Gastroesophageal sphincter (tissue), 4 donors: ENCODE measurements at regions not wholly inside any gene's neighbourhood (a gene's known extent, or its start where the extent isn't known, plus 50 kb on each side); places are given as distances from the start of the nearest gene placed in this dataset.

Source experiments
- ATAC-seq: fragments of 150-250 bp; one replicate; pipeline ENCODE4 v1.9.1; 2016; ENCODE audit warnings: mild to moderate bottlenecking, moderate library complexity
- H3K27ac ChIP-seq, 4 donors: fragments of 200-600 bp; sonication (generic) in 3 of 4; 1 replicate in 3 of 4; 2 replicates in 1 of 4; pipeline ENCODE4 v1.5.1; 2016 to 2019
- H3K27me3 ChIP-seq: fragments of 200-600 bp; sonication (generic); one replicate; pipeline ENCODE4 v1.5.1; 2019
- H3K36me3 ChIP-seq, 2 donors: fragments of 200-600 bp; sonication (generic); one replicate each; pipeline ENCODE4 v1.5.1; 2019; ENCODE audit warnings: control low read depth in 1 of 2
- H3K4me1 ChIP-seq, 3 donors: fragments of 200-600 bp; sonication (generic); 1 replicate in 2 of 3; 2 replicates in 1 of 3; pipeline ENCODE4 v1.5.1; 2016 to 2019; ENCODE audit warnings: control low read depth in 2 of 3
- H3K4me3 ChIP-seq, 2 donors: fragments of 200-600 bp; sonication (generic); one replicate each; pipeline ENCODE4 v1.5.1; 2019; ENCODE audit warnings: mild to moderate bottlenecking in 1 of 2, moderate library complexity in 1 of 2
- H3K9me3 ChIP-seq, 3 donors: fragments of 200-600 bp; sonication (generic); one replicate each; pipeline ENCODE4 v1.5.1; 2017 to 2019; ENCODE audit warnings: control low read depth in 2 of 3
- EP300 ChIP-seq: sonication (generic); formaldehyde crosslinking; IDR thresholded peaks from one replicate; pipeline ENCODE4 v1.6.1; 2017; ENCODE audit warnings: antibody characterized with exemption, mild to moderate bottlenecking
- POLR2A ChIP-seq, 2 donors: fragments of 450-650 bp; IDR thresholded peaks; one replicate each; pipeline ENCODE4 v1.6.1; 2017; ENCODE audit warnings: antibody characterized with exemption in 2 of 2, mild to moderate bottlenecking in 2 of 2, moderate library complexity in 1 of 2
- POLR2AphosphoS5 ChIP-seq: sonication (generic); formaldehyde crosslinking; IDR thresholded peaks from one replicate; pipeline ENCODE4 v1.6.1; 2017; ENCODE audit warnings: antibody characterized with exemption
- WGBS, 2 donors: methylation state at CpG; one replicate each; pipeline ENCODE4 v1.1.5; 2018; ENCODE audit warnings: low coverage in 1 of 2; 5-methylcytosine and 5-hydroxymethylcytosine counted together
- TF ChIP-seq, protein P1 (sequence below), 4 experiments: fragments of 200-600 bp in 2 of 4; fragments of 450-650 bp in 2 of 4; sonication (generic) in 1 of 4; IDR thresholded peaks; one replicate each; pipeline ENCODE4 v1.5.1; 2017 to 2019; ENCODE audit warnings: antibody characterized with exemption in 4 of 4, mild to moderate bottlenecking in 2 of 4, moderate library complexity in 2 of 4

DNA sequence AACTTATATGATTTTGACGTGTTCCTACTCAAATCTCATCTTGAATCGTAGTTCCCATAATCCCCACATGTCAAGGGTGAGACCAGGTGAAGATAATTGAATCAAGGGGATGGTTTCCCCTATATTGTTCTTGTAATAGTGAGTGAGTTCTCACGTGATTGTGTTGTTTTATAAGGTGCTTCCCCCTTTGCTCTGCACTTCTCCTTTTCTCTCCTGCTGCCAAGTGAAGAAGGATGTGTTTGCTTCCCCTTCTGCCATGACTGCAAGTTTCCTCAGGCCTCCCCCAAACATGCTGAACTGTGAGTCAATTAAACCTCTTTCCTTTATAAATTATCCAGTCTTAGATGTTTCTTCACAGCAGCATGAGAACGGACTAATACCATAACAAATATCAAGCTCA, 83.2 kb downstream of the MANEA start:
- ATAC-seq: no peak
- TF ChIP-seq POLR2A (IDR thresholded peaks at IDR 0.05): no peak
- TF ChIP-seq, protein P1, sequence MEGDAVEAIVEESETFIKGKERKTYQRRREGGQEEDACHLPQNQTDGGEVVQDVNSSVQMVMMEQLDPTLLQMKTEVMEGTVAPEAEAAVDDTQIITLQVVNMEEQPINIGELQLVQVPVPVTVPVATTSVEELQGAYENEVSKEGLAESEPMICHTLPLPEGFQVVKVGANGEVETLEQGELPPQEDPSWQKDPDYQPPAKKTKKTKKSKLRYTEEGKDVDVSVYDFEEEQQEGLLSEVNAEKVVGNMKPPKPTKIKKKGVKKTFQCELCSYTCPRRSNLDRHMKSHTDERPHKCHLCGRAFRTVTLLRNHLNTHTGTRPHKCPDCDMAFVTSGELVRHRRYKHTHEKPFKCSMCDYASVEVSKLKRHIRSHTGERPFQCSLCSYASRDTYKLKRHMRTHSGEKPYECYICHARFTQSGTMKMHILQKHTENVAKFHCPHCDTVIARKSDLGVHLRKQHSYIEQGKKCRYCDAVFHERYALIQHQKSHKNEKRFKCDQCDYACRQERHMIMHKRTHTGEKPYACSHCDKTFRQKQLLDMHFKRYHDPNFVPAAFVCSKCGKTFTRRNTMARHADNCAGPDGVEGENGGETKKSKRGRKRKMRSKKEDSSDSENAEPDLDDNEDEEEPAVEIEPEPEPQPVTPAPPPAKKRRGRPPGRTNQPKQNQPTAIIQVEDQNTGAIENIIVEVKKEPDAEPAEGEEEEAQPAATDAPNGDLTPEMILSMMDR (IDR thresholded peaks at IDR 0.05): no peak
- TF ChIP-seq EP300: no peak
- no peak for TF ChIP-seq POLR2AphosphoS5
- H3K4me1 ChIP-seq: no peaks in the 10 kb centered on the region
- H3K27ac ChIP-seq: no peak overlapping the region
- no peaks in the 10 kb centered on the region for H3K27me3 ChIP-seq
- H3K9me3 ChIP-seq: no peaks in the 10 kb centered on the region
- no peaks in the 10 kb centered on the region for H3K36me3 ChIP-seq
- 55 to 57% methylated on average over 4 of the region's 4 CpGs for WGBS, 2 donors
- no peak overlapping the region for H3K4me3 ChIP-seq

DNA sequence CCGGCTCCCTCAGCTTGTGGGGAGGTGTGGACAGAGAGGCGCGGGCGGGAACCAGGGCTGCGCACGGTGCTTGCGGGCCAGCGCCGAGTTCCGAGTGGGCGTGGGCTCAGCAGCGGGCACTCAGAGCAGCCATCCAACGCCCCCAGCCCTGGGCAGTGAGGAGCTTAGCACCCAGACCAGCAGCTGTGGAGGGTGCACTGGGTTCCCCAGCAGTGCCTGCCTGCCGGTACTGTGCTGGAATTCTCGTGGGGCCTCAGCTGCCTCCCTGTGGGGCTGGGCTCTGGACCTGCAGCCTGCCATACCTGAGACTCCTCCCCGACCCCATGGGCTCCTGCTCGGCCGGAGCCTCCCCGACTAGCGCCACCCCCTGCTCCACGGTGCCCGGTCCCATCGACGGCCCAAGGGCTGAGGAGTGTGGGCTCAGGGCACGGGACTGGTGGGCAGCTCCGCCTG, 92.7 kb downstream of the MANEA start:
- no peak overlapping the region for H3K4me3 ChIP-seq
- no peak for ATAC-seq
- no peaks in the 10 kb centered on the region for H3K36me3 ChIP-seq
- H3K9me3 ChIP-seq: peaks cover 0 to 12% (median 0%) of the 10 kb centered on the region in 3 donors
- H3K4me1 ChIP-seq: no peaks in the 10 kb centered on the region
- H3K27me3 ChIP-seq: no peaks in the 10 kb centered on the region
- 80 to 100% methylated on average over 1 to 2 of the region's 26 CpGs for WGBS, 2 donors
- TF ChIP-seq POLR2A (IDR thresholded peaks at IDR 0.05): no peak
- no peak for TF ChIP-seq POLR2AphosphoS5
- TF ChIP-seq EP300: no peak
- TF ChIP-seq, protein P1 (IDR thresholded peaks at IDR 0.05): no peak
- H3K27ac ChIP-seq: no peak overlapping the region

DNA sequence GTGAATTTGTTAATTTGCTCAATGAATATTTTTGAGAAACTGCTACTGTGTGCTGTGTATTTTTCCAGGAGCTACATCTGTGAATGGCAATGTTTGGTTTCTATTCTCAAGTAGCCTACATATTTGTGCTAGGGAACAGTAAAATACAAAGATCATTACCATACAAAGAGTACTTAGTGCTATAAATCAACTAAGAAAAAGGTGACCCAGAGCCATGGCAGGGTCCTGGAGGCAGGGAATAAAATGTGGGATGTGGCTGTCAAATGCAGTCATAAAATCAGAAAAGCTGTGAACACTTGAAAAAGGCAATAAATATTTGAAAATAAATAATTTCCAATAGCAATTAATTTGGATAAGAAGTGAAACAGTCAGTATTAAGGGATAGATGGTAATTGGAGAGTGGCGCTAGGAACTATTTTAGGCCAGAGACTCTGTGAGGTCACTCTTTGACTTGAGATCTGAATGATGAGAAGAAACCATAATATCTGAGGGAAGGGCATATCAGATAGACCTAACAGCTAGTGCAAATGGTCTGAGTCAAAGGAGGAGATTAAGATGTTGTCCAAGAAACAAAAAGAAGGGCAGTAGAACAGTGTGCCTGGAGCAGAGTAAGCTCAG, 98.8 kb downstream of the MANEA start:
- Histone ChIP-seq H3K4me1 (no peaks in the 10 kb centered on the region), H3K4me3 (no peak overlapping the region), H3K36me3 (no peaks in the 10 kb centered on the region), H3K9me3 (no peaks in the 10 kb centered on the region), H3K27me3 (no peaks in the 10 kb centered on the region), H3K27ac (no peak overlapping the region)
- no peak for ATAC-seq
- TF ChIP-seq, protein P1 (IDR thresholded peaks at IDR 0.05): no peak
- no peak for TF ChIP-seq POLR2A (IDR thresholded peaks at IDR 0.05)
- TF ChIP-seq EP300: no peak
- TF ChIP-seq POLR2AphosphoS5: no peak
- 76 to 100% methylated on average over 1 of the region's 1 CpG for WGBS, 2 donors

DNA sequence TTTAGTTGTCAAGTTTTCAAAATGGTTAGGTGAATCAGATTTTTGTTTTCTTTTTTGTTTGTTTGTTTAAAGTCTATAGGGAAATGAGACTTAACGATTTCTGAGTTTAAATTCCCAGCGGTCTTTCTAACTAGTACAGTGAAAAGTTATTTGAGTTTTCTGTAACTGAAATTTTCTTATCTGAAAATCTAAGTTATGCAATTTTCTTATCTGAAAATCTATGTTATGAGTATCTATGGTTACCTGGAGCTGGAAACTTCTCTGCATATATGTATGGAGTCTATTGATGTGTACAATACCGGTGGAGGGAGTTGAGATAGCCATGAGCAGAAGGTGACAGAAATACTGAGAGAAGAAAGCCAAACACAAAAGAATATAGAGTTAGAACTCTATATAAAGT, 102.6 kb downstream of the MANEA start:
- H3K4me3 ChIP-seq: no peak overlapping the region
- 86% methylated on average over 3 of the region's 3 CpGs for WGBS, 2 donors
- TF ChIP-seq, protein P1 (IDR thresholded peaks at IDR 0.05): no peak
- TF ChIP-seq POLR2A (IDR thresholded peaks at IDR 0.05): no peak
- no peak overlapping the region for H3K27ac ChIP-seq
- no peaks in the 10 kb centered on the region for H3K36me3 ChIP-seq
- no peaks in the 10 kb centered on the region for H3K9me3 ChIP-seq
- H3K27me3 ChIP-seq: no peaks in the 10 kb centered on the region
- H3K4me1 ChIP-seq: no peaks in the 10 kb centered on the region
- ATAC-seq: no peak

DNA sequence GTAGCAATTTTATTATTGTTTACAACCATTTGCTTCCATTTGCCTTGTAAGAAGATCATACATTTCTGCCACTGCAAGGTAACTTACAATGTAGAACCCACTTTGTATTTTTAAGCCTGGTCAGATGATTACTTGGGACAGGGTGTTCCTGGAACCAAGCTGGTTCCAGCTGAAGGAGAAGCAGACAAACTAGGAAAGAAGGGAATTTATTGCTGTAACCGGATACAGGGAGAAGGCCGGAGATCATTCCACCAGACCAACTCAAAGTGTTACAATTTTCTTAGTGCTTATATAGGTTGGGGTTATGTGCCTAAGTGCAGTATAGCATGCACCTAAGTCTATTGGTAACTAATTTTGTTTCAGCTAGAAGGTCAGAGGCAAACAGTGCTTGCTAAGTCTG, 104.4 kb downstream of the MANEA start:
- Histone ChIP-seq H3K36me3 (no peaks in the 10 kb centered on the region), H3K27ac (no peak overlapping the region), H3K4me1 (no peaks in the 10 kb centered on the region), H3K9me3 (no peaks in the 10 kb centered on the region), H3K4me3 (no peak overlapping the region), H3K27me3 (no peaks in the 10 kb centered on the region)
- no peak for TF ChIP-seq POLR2A (IDR thresholded peaks at IDR 0.05)
- TF ChIP-seq, protein P1 (IDR thresholded peaks at IDR 0.05): no peak
- TF ChIP-seq EP300: no peak
- no peak for TF ChIP-seq POLR2AphosphoS5
- WGBS, 2 donors: 74 to 83% methylated on average over 2 of the region's 2 CpGs
- no peak for ATAC-seq
